Activated CD8-positive, alpha-beta memory T cell treated with anti-CD3 and anti-CD28 coated beads for 48 hours (primary cell): ENCODE measurements at regions not wholly inside any gene's neighbourhood (a gene's known extent, or its start where the extent isn't known, plus 50 kb on each side); places are given as distances from the start of the nearest gene placed in this dataset.

Source experiments
- DNase-seq, 3 experiments: peaks; one replicate each; pipeline ENCODE4 v3.0.0-alpha.2; 2020; ENCODE audit warnings: low read depth in 2 of 3, low spot score in 2 of 3

- DNase-seq, result no peak
Observed at GRCh38 chr6:87808005-87808757, 106.1 kb upstream of the AKIRIN2 start.

GRCh38 chr6:87807475-87807874, 105.4 kb upstream of the AKIRIN2 start:
- DNase-seq, result no peak

DNA sequence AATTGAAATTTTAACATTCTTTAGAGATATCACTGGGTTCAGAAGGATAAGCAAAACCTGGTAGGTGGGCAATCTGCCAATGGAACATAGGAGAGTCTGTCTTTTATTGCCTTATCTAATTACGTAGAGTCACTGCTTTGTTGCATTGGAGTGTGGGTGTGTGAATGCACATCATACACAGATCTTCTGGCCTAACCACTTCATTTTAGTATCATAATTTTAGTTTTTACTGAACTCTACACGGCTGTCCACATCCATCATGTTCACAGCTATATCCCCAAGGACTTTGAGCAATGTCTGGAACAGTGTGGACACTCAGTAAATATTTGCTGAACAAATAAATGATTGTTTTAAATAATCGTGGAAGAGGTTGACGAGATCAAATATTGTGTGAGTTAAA, 104.6 kb upstream of the AKIRIN2 start:
- no peak for DNase-seq

DNA sequence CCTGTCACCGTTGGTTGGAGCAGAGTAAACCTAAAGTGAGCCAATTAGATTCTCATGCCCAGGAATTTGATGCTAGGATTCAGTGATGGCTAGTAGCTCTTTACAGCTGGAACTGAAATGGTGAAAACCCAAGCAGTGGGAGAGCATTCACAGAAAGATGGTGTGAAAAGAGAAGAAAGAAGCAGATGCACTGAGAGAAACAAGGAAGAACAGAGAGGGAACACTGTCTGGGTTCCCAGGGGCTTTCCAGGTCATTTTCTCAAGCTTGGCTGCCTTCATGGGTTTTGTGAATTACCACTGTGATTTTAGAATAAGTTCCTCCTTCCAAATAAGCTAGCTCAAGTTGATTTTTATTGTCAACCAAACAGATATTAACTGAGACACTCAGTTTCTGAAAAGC, 104.1 kb upstream of the AKIRIN2 start:
- DNase-seq, result no peak

GRCh38 chr6:87803791-87804190, 101.8 kb upstream of the AKIRIN2 start:
- no peak for DNase-seq

DNA sequence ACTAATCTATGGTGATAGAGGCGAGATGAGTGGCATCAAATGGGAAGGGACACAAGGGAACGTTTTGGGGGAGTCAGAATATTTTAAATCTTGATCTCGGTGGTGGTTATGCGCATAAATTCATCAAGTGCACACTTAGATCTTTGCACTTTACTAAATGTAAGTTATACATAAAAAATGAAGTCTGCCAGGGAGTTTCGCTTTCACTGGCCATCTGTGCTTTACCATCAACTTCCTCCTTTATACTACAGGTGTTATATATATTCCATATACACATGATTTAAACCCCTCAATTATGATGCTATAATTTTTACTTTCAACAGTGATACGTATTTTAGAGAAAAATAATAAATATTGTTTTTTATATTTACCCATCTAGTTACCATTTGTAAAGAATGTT, 97.6 kb upstream of the AKIRIN2 start:
- no peak for DNase-seq

DNA sequence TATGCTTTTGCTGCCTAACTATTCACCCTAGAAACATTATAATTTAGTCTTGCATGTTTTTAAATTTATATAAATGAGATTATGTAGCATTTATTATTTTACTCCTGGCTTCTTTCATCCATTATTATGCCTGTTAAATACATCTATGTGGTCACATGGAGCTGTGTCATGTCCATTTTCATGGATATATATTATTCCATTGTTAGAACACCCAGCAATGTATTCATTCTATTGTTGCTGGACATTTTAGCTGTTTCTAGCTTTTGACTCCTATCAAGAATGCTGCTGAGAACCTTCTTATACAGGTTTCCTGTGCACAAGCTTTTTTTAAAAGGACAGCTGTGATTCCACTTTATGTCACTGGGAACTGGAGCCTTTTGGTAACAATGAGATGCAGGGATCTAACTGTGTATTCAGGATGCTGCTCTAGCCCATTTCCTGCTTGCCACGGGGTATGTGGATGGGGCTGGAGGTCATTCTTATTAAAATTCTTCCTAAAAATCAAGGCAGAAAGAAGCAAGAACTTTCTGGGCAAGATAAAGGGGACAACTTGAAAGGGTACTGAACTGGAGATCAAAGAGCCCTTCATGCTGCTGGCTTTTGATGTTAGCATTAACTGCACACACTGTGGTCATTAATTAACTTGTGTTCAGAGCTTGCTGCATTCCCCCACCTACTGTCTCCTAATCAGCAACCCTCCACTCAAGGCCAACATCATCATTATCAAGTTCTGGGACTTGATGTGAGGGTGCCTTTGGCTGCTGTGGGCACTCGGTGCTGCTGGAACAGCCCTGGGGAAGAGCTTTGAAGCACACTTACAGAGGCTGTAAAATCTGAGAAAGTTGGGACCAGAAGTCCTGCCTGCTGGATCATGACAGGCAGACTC, 96.6 kb upstream of the AKIRIN2 start:
- DNase-seq, result no peak

DNA sequence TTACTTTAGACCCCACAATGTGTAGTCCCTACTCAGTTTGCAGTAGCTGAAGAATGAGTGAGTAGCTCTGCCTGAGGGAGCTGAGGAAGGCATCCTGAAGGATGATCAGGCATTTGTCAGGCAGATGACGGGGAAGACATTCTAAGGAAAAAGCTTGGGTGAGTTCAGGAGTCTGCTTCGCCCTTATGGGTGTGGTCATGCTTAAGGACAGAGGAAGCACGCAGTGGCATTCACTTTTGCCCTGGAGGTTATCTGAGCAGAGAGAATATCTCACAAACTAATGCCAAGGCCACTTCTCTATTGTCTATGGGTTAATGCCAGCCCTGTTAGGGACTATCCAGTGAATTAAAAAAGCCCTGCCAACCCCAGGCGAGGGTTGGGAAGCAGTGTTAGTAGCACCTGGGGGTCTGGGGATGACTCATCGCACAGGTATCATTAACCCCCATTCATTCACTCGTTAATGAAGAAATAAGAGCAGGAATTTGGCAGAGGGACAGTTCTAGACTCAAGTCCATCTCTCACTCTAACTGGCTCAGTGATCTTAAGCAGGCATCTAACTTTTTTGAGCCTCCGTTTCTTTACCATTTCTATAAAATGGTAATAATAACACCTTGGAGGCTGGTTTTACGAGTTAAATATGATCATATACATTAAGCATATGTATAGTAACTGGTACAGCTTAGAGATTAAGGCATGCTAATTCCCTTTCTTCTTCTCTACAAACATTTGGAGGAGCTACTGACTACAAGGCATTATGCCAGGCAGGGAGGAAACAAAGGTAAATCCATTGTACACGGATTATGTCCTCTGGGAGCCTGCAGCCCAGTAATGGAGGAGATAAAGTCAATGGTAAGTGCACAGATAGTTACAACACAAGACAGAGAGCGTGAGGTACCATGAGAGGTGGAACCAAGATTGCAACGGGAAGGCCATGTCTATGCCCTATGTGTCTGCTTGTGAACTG, 93.2 kb upstream of the AKIRIN2 start:
- DNase-seq, result no peak

- no peak for DNase-seq
Observed at GRCh38 chr6:87793315-87793714, 91.3 kb upstream of the AKIRIN2 start.

GRCh38 chr6:87791982-87792381, 89.9 kb upstream of the AKIRIN2 start:
- no peak for DNase-seq

DNA sequence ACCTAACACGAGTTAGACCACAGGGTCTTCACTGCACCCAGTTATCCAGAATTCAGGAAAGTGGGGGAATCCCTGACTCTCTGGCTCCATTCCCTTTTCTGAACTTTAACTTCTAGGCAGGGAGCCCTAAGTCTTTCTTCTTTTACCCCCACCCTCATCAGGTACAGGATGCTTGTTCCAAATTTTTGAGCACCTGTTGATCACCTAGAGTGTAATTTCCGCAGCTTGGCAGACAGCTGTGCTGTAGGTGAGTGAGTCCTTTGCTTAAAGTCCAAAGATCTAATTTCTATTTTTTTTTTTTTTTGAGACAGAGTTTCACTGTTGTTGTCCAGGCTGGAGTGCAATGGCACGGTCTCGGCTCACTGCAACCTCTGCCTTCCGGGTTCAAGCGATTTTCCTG, 89.5 kb upstream of the AKIRIN2 start:
- no peak for DNase-seq

- no peak for DNase-seq
Observed at GRCh38 chr6:87791029-87791428, 89.0 kb upstream of the AKIRIN2 start.

GRCh38 chr6:87789900-87790290, 87.9 kb upstream of the AKIRIN2 start:
- DNase-seq, result no peak

GRCh38 chr6:87789198-87789899, 87.3 kb upstream of the AKIRIN2 start:
- no peak for DNase-seq

DNA sequence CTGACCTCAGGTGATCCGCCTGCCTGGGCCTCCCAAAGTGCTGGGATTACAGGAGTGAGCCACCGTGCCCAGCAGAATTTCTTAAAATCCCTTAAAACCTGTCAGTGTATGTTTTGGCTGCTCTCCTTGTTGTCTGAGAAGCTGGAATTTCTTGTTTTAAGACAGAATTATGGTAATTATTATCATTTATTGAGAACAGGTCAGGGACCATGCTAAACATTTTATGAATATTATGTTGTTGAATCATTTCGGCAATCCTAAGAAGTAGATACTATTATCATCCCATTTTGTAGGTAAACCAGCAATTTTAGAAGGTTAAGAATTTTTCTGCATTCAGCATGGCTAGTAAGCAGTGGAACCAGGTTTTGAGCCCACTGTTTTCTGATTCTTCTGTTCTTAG, 86.1 kb upstream of the AKIRIN2 start:
- no peak for DNase-seq

- DNase-seq, result no peak
Observed at GRCh38 chr6:87785229-87785862, 83.3 kb upstream of the AKIRIN2 start.

DNA sequence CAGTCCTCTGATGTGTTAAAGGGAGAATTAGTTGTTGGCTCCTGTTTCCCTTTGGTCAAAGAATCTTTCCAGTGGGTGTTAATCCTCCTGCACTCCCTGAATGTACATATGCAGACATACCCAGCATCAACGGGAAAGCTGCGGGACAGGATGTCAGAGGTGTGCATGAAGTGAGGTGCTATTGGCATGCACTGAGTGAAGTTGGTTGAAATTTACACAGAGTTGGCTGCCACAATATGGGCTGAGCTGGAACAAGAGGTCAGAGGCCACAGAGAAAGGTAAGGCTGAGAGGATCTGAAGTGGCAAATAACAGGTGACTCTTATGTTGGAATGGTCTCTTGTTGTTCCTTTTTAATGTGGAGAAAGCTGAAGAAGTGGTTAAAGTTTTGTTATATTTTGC, 82.7 kb upstream of the AKIRIN2 start:
- no peak for DNase-seq

DNA sequence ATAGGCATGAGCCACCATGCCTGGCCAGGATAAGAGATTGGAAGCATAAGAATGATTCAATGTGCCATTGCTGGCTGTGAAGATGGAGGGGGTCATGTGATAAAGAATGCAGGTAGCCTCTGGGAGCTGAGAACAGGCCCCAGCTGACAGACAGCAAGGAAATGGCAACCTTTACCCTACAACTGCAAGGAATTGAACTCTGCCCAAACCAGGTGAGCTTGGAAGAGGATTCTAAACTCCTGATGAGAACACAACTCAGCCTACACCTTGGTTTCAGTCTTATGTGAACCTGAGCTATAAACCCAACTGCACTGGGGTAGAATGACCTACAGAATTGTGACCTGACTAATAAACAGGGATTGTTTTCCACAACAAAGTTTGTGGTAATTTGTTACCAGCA, 82.0 kb upstream of the AKIRIN2 start:
- no peak for DNase-seq

- DNase-seq, result no peak
Observed at GRCh38 chr6:87779542-87779941, 77.5 kb upstream of the AKIRIN2 start.
